GM18951 (cell line): ENCODE measurements at regions not wholly inside any gene's neighbourhood (a gene's known extent, or its start where the extent isn't known, plus 50 kb on each side); places are given as distances from the start of the nearest gene placed in this dataset.

Experiments
- POLR2A ChIP-seq: IDR thresholded peaks from 4 replicates; pipeline ENCODE4 v1.6.1; 2011; ENCODE audit warnings: mild to moderate bottlenecking; ENCODE audit not compliant: insufficient read length, insufficient read depth; ENCODE audit errors: extremely low read depth
- in situ Hi-C: fragments of 300-500 bp; cut with MboI; formaldehyde crosslinking; loops from one replicate; pipeline ENCODE4 v1.12.0; 2022; ENCODE audit warnings: low sequenced_read_pairs, mixed read lengths, inconsistent platforms; ENCODE audit not compliant: unreplicated experiment

GRCh38 chr5:124160265-124160664 is 586.2 kb downstream of the ZNF608 start:
- no peak for TF ChIP-seq POLR2A
- in situ Hi-C loops = no loop called here

GRCh38 chr5:124157320-124157719 is 589.1 kb downstream of the ZNF608 start:
- in situ Hi-C loops = no loop called here
- TF ChIP-seq POLR2A = no peak

GRCh38 chr5:124156415-124156996 is 589.9 kb downstream of the ZNF608 start:
- TF ChIP-seq POLR2A = no peak
- in situ Hi-C loops = no loop called here

GRCh38 chr5:124154714-124155113 is 591.7 kb downstream of the ZNF608 start:
- in situ Hi-C loops = no loop called here
- TF ChIP-seq POLR2A = no peak

GRCh38 chr5:124153588-124153987 is 592.9 kb downstream of the ZNF608 start:
- in situ Hi-C loops = no loop called here
- TF ChIP-seq POLR2A = no peak

GRCh38 chr5:124148574-124148973 is 597.9 kb downstream of the ZNF608 start:
- no peak for TF ChIP-seq POLR2A
- in situ Hi-C loops = no loop called here

GRCh38 chr5:124140060-124140459 is 606.4 kb downstream of the ZNF608 start:
- no peak for TF ChIP-seq POLR2A

GRCh38 chr5:124139477-124139876 is 607.0 kb downstream of the ZNF608 start:
- in situ Hi-C loops = no loop called here
- TF ChIP-seq POLR2A = no peak

More at GRCh38 chr5:124140060-124140459, 606.4 kb downstream of the ZNF608 start:
- in situ Hi-C loops = no loop called here

GRCh38 chr5:124136609-124137008 is 609.8 kb downstream of the ZNF608 start:
- no peak for TF ChIP-seq POLR2A
- in situ Hi-C loops = no loop called here

GRCh38 chr5:124134941-124135340 is 611.5 kb downstream of the ZNF608 start:
- TF ChIP-seq POLR2A = no peak
- in situ Hi-C loops = no loop called here

- in situ Hi-C loops = no loop called here
- TF ChIP-seq POLR2A = no peak
Observed at GRCh38 chr5:124133406-124133805, 613.0 kb downstream of the ZNF608 start.

- in situ Hi-C loops = no loop called here
- TF ChIP-seq POLR2A = no peak
Observed at GRCh38 chr5:124132843-124133242, 613.6 kb downstream of the ZNF608 start.

GRCh38 chr5:124131466-124131865 is 615.0 kb downstream of the ZNF608 start:
- no peak for TF ChIP-seq POLR2A
- in situ Hi-C loops = no loop called here

- TF ChIP-seq POLR2A = no peak
- in situ Hi-C loops = no loop called here
Observed at GRCh38 chr5:124130816-124131215, 615.6 kb downstream of the ZNF608 start.

- TF ChIP-seq POLR2A = no peak
- in situ Hi-C loops = no loop called here
Observed at GRCh38 chr5:124128867-124129266, 616.9 kb downstream of the CSNK1G3 start.
